OCI-M2 (cell line): ENCODE measurements at regions not wholly inside any gene's neighbourhood (a gene's known extent, or its start where the extent isn't known, plus 50 kb on each side); places are given as distances from the start of the nearest gene placed in this dataset.

Source experiments
- DNase-seq: peaks from one replicate; lab custom pipeline; 2025; ENCODE audit not compliant: unreplicated experiment; lab: John Stamatoyannopoulos, UW

DNA sequence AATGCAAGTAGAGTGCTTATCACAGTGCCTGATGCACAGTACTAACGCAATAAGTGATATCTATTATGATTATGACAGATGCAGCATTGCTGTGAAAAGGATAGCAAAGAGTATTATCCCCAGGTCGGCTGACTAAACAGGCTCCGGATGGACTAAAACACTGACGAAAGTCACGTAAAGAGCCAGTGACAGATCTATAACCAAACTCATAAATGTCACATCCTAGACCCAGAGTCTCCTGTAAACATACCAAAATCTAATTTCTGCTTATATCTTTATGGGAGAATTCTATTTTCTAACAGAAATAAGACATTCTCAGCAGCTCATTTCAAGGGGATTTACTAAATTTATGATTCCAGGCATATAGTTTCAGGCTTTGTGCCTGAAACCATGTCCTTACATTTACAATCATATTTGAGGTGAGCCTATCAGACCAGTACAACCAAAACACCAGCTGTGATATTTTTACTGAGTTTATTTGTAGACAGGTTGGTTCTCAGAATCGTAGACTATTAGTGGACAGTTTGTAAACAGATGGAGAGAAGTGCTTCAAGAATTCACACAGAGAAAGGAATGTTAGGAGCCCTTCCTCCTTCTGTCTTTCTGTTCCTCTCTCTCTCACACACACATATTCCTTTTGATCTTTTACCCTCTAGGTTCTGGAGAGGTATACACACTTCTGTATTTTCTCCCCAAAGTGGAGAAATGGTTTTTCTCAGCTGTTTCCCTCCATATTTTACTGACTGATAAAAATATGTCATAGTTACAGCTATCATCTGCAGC, 52.4 kb upstream of the WDR26 start:
- DNase-seq = no peak

DNA sequence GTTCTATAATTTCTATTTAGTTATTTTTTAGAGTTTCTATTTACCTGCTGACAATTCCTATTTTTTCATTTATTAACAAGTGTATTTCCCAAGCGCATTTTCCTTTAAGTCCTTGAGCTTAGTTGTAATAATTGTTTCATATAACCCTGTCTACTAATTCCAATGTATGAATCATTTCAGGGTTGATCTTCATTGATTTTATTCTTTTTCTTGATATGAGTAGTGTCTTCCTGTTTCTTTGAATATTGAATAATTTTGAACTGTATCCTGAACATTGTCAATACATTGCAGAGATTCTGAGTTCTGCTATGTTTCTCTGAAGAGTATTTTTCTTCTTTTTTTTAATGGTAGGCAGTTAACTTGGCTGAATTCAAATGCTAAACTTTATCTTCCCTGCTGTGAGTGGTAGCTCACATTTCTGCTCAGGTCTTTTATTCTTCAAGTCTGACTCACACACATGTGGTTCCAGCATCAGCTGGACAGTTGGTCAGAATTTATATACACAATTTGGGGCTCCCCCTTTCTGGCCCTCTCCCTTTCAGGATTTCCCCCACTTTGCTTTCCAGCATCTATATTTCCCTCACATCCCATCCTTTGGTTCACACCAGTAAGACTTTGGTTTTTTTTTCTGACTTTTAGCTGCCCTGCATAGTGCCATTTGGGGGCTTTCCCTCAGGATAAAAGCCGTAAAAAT, 54.4 kb upstream of the WDR26 start:
- no peak for DNase-seq

DNA sequence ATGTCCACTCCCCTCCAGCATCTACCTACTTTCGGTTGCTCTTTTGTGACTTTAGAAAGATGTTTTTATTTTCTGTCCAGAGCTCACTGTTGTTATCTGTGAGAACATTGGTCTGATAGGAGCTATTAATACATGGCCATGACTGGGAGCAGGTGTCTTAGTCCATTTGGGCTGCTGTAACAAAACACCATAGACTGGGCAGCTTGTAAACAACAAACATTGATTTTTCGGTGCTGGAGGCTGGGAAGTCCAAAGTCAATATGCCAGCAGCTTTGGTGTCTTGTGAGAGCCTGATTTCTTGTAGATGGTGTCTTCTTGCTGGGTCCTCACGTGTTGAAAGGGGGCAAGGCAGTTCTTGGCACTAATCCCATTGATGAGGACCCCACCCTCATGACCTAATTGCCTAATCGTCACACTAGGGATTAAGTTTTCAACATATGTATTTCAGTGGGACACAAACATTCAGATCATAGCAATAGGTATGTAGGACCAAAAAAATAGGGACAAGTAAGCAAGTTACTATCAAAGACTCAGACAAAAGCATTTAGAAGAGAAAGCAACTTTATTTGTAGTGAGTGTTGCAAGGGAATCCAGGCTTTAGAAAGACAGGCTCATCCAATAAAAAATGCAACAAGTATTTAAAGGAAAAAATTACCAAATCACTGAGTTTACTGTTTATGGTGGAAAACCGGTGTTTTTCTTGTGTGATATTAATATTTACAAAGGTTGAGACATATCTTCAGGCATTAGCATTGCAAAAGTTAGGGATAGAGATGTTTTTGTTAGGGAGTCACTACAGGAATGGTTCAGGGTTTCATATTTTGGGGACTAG, 55.2 kb upstream of the WDR26 start:
- no peak for DNase-seq

DNA sequence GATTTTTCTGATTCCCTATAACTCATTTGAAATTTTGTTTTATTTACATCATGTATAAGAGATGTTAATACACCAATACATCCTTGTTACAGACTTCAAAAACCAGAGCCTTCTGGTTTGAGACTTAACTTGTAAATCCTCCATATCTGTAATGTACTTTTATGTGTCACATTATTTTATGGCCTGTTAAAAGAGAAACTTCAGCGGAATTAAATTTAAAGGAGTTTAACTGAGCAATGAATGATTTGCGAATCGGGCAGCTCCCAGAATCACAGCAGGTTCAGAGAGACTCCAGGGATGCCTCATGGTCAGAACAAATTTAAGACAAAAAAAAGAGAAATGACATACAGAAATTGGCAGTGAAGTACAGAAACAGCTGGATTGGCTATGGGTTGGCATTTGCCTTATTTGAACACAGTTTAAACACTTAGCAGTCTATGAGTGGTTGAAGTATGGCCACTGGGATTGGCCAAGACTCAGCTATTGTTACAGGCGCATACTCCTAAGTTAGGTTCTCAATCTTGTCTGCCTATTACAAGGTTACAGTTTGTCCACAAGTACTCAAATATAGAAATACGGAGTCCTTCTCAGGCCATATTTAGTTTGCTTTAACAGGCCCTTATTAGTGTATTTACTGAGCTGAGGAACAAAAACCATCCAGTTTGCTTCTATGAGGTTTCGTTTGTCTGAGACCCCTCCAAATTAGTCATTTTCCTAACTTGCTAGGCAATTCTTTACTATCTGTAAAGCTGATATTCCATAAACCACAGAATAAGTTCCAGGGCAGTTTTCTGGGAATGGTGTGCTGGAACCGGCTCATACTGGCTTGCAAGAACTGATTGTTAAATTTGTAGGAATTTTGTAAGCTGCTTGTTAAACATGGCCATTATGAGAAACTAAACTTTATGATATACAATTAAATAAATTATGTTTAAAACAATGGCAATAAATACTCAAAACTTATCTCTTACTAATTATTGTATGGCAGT, 56.2 kb upstream of the WDR26 start:
- DNase-seq = no peak

DNA sequence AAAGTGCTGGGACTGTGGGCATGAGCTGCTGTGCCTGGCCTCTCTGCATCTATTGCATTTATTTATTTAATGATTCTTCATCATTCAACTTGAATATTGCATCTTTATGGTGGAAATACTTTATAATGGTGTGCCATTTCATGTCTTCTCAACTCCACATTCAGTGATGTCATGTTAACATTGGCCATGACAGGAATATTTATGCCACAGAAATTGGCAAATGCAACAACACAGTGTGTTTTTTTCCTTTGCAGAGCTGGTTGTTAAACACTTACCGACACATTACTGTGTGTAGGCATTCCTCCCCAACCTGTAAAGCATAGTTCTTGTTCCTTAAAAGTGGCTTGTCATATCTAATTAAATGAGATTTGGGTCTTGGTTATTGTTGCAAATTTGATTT, 57.4 kb upstream of the WDR26 start:
- DNase-seq = no peak

DNA sequence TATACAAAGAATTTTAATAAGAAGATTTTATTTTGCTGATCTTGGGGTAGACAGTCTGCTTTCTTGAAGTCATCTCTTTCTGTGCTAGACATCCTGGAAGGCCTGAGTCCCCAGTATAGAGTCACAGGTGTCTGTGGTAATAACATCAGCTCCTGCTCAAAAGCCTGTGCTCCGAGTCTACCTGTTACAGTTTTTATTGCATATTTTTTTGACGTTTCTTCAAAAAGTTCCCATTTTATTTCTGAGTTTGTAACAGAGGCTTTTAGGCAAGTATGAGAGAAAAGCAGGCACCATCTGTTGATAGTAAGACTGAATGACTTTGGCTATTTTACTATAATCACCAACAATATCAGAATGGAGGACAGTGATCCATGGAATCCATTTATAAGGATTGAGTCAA, 58.0 kb upstream of the WDR26 start:
- DNase-seq = no peak

DNA sequence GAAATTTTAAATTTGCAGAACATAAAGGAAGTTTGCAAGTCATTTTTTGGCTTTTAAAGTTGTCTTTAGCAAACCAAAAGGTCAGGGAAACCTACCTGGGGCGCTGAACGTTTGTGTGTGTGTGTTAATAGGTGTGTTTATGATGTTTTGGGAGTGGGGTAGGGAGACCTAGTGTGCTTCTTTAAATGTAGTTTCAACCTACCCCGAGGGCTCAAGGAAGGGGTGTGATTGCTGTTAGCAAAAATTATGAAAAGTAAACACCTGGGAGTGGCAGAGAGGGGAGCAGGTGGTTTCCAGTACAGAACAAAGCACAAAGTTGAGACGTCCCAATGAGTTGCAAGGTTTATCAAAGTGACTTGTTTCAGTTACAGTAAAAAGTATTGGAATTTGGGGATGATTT, 58.7 kb upstream of the WDR26 start:
- DNase-seq = no peak

DNA sequence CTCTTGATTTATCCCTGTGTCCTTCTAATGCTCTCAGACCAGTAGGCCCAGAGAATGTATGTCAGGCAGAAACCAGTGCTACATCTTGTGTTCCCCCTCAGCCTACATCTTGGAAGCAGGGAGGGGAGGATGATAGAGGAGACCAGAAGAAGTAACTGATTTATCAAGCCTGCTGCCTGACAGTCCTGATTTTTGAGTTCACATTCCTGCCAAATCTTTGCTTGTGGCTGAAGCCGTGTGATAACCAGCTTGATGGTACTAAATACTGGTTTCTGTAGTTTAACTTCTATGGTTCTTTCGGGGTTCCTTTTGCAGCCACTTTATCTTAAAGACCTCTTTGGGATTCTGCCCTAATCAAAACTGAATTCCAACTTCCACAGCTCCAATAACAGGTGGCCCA, 59.7 kb upstream of the WDR26 start:
- no peak for DNase-seq

DNA sequence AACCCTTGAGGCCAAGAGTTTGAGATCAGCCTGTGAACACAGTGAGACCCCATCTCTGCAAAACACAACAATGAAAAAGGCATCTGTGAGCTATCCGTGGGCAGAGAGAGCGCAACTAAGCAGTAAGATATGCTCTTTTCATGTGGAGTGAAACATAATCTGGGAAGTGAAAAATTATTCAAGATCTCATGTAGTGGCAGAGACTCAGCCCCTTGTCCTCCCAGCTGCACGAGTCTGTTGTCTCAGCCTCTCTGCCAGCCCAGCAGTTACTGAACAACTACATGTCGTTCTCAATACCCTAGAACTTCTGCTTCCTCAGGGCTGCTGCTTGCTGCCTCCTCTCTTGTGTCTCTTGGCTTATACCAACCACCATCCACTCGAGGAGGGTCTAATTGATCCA, 61.3 kb upstream of the WDR26 start:
- no peak for DNase-seq

DNA sequence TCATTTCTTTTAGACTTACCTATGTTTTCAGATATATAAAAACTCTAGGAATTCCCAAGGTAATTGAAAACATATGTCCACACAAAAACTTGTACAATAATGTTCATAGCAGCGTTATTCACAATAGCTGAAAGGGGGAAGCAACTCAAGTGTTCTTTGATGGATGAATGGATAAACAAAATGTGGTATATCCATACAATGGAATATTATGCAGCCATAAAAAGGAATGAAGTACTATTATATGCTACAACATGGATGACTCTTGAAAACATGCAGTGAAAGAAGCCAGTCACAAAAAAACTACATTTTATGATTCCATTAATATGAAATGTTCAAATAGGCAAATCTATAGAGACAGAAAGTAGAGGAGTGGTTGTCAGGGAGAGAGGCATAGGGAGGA, 62.2 kb upstream of the WDR26 start:
- no peak for DNase-seq

DNA sequence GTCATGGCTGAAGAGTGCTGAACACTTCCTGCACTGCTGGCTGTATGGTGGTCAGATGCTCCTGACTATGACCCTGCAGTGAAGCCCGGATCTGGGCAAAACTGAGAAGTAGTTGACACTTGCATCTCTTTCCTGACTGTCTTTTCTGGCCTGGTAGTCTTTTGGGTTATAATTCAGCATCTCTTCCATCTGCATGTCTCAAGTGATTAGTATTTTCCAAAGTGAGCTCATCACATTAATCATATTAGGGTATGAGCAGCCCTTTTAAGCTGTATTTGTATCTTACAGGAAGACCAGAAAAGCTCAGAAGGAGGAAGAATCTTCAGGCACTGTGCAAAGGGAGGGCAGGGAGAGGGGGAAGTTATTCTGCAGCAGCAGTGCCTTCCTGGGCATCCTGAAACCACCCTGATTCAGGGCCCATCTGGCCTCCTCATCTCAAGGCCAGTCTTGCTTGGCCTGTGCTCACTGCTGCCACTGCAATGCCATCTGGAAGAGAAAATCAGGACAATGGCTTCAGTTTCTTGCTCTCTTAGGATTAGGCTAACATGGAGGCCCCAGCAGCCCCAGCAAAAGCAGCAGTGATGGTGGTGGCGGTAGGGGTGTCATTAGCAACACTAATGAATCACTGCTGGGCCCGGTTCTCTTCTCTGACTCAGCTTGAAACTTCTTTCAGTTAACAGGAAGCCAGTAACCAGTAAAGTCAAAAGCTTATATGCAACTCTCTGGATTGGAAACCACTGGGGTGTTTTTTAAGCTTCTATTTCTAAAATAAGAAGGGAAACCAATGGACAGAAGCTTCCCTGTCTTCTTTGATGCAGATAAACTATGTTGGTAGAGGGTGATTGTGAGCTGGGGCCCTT, 63.3 kb upstream of the WDR26 start:
- no peak for DNase-seq

DNA sequence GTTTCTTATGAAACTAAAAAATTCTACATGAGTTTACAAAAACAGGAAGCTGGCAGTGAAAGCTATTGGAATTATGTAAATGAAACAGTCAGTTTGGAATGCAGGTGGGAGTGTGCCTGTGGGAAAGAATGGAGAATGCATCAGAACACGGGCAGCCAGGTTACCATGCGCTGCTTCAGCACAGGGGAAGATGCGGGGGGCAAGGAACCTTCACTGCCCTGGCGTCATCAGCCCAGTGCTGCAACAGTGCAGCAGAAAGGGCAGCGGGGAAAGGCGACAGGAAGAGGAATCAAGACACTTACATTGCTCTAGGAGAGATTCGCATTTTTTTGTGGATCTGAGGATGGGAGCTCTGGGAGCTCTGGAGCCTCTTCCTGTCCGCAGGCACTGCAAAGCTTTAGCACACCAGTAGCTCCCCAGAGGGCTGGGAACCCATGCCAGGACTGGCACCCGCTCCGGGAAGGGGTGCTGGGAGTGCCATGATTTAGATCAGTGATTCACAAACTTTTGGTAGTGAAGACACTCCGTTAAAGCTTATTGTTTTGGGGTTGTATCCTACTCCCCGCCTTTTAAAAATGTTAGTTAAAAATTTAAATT, 64.1 kb upstream of the WDR26 start:
- DNase-seq = no peak

DNA sequence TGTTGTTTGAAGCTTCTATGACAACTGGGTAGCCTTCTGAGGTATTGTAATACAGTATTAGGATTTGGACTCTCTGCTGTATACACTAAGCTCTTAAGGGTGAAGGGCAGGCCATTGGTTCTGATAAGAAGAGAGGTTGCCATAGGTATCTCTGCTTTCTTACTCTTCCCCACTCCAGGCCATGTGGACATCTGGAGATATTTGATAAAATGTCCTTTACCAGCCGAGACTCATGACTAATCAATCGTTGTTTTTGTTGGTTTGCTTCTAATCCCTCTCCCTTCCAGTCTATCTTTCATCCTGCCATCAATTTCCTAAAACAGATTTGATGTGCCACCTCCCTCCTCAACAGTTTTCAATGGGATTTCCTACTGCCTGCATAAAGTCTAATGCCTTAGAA, 64.6 kb upstream of the WDR26 start:
- no peak for DNase-seq

DNA sequence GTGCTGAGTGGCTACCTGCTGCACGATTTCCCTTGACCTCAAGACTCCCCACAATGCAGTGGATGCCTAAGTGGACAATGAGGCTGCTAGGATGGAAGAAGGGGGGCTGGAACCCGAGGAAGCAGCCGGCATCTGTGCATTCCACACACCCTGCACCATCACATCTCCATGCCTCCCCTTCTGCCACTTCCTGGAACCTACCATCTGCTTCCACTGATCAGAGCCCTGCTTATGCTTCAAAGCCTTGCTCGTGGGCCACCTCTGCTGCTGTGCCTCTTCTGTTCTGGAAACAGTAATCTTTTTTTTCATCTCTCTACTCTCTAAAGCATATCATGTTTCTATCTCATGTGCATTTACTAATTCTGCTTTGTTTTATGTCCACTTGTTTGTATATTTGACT, 66.2 kb upstream of the WDR26 start:
- no peak for DNase-seq

DNA sequence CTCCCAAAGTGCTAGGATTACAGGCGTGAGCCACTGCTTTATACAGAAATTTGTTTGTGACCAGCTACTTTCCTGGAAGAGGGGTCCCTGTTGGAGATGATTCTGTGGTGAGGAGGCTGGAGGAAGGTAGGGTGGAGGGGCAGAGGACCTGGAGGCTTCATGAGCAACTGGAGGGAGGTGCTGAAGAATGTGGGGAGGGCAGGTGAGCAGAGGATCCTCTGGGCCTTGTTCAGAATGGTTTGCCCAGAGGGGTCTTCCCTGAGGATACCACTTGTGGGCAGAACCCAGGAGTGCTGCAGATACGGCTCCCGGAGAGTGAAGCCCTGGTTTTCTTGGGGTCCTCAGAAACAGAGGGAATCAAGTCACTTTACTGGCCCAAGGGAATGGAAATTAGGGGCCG, 67.2 kb upstream of the WDR26 start:
- no peak for DNase-seq

DNA sequence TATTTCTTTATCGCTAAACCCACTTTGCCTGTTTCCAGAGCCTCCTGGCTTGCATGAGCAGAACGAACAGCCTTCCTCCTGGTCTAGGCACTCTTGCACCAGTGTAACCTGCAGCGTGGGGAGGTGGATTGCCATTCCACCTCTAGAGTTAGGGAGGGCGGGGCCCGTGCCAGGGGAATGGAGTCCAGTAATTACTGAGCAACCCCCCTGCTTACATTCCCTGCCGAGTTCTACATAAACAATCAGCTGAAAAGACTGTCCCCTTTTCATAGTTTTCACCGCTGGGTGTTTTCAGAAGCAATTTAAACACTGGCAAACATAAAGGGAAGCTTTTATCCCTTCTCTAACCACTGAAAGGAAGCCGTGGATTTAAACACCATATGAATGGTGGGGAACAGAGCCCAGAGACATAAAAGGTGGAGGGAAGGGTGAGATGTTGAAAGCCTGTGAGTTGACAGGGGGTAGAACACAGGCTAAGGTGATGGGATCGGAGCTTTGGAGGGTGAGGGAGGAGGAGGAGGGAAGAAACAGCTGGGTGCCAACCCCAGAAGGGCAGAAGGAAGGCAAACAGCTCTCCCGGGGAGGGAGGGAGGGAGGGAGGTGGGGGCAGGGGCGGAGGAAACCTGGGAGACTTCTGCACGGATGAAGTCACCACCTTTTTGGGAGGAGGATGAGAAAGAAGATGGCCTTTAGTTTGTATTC, 68.0 kb upstream of the WDR26 start:
- no peak for DNase-seq

DNA sequence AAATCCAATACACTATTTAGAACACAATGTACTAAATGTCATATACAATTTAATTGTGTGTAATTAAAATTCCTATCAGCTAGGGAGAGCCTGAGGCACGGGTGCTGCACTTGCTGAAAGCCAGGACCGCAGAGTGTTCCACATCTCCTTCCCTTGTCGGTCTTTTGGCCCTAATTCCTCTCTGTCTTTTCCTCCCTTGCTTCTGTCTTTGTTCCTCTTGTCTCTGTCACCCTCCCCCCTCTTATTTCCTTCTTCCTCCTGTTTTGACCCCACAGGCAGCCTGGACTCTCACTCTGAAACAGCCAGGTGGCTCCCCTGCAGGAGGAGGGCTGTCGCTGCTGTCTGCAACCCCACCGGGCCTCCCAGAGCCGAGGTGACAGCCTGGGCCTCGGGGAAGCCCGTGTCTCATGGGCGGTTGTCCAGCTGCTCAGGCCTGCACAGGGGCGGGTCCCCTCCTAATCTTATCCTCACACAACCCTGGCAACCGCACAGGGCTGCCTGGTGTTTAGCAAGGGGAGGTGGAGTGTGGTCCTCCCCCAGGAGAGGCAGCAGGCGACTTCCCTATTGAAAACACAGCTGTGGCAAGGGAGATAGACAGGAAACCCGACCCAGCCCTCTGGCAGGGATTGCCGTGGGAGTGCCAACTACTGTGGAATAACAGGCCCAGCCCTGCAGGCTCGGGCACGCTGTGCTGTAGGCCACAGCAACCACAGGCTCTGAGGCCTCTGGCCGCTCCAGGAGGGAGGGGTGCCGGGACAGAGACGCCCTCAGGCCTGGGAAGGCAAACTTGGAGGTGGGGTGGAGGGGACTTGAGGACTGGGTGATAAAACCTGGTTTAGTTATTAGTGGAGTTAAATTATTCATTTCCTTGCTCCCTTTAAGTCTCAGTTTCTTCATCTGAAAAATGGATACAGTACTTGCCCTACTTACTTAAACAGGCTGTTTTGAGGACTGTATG, 68.8 kb upstream of the WDR26 start:
- DNase-seq = peak; percentile 61
